Stimulated activated naive CD8-positive, alpha-beta T cell treated with anti-CD3 and anti-CD28 coated beads, Interleukin-15, amount 100 ng/mL, for 72 hours (primary cell): ENCODE measurements at regions not wholly inside any gene's neighbourhood (a gene's known extent, or its start where the extent isn't known, plus 50 kb on each side); places are given as distances from the start of the nearest gene placed in this dataset.
"Not testable (repeated sequence)": the region's sequence is repeated elsewhere in the genome, so short reads cannot be mapped to it uniquely, and the experiment has no call there.

ENCODE experiments used
- ATAC-seq: fragments of 150-1000 bp; cut with Tn5 transposase; 2 replicates; pipeline ENCODE4 v1.10.0; 2021; ENCODE audit warnings: mild to moderate bottlenecking, moderate library complexity
- DNase-seq, 2 donors: peaks; one replicate each; pipeline ENCODE4 v3.0.0; 2021 to 2022
- H3K27ac Mint-ChIP-seq, 2 donors: one replicate each; pipeline ENCODE4 v1.8.0; 2022; ENCODE audit warnings: mild to moderate bottlenecking in 2 of 2, mixed read lengths in 2 of 2, moderate library complexity in 2 of 2
- H3K27me3 Mint-ChIP-seq: one replicate; pipeline ENCODE4 v1.8.0; 2022; ENCODE audit warnings: mixed read lengths
- H3K4me1 Mint-ChIP-seq: one replicate; pipeline ENCODE4 v1.8.0; 2022; ENCODE audit warnings: mild to moderate bottlenecking, mixed read lengths
- H3K4me3 Mint-ChIP-seq, 2 donors: one replicate each; pipeline ENCODE4 v1.8.0; 2022; ENCODE audit warnings: mild to moderate bottlenecking in 2 of 2, mixed read lengths in 2 of 2, moderate library complexity in 1 of 2
- H3K9me3 Mint-ChIP-seq, 2 donors: one replicate each; pipeline ENCODE4 v1.8.0; 2022; ENCODE audit warnings: mixed read lengths in 2 of 2

GRCh38 chr3:13988925-13989324, 109.1 kb upstream of the WNT7A start:
- H3K9me3 Mint-ChIP-seq, result peaks cover 24 to 35% of the 10 kb centered on the region in 2 donors
- H3K27ac Mint-ChIP-seq, H3K4me1 Mint-ChIP-seq, DNase-seq, H3K4me3 Mint-ChIP-seq, ATAC-seq, H3K27me3 Mint-ChIP-seq: not testable (repeated sequence)

GRCh38 chr3:13976469-13976868, 96.6 kb upstream of the WNT7A start:
- H3K27me3 Mint-ChIP-seq, result peaks cover 7% of the 10 kb centered on the region
- no peak overlapping the region for H3K27ac Mint-ChIP-seq
- no peaks in the 10 kb centered on the region for H3K4me1 Mint-ChIP-seq
- ATAC-seq (no peak), DNase-seq (no peak)
- H3K9me3 Mint-ChIP-seq, result peaks cover 28 to 43% of the 10 kb centered on the region in 2 donors
- H3K4me3 Mint-ChIP-seq, result no peak overlapping the region

- Mint-ChIP-seq H3K9me3 (peaks cover 28 to 45% of the 10 kb centered on the region in 2 donors), H3K4me1 (no peaks in the 10 kb centered on the region), H3K27me3 (peaks cover 7% of the 10 kb centered on the region), H3K4me3 (no peak overlapping the region), H3K27ac (no peak overlapping the region)
- DNase-seq (no peak), ATAC-seq (no peak)
These were observed 95.8 kb upstream of the WNT7A start for GRCh38 chr3:13975686-13976085.

GRCh38 chr3:13972679-13973379, 93.0 kb upstream of the WNT7A start:
- H3K9me3 Mint-ChIP-seq, result peaks cover 28 to 45% of the 10 kb centered on the region in 2 donors
- ATAC-seq (no peak), DNase-seq (no peak)
- no peaks in the 10 kb centered on the region for H3K4me1 Mint-ChIP-seq
- no peak overlapping the region for H3K27ac Mint-ChIP-seq
- no peak overlapping the region for H3K4me3 Mint-ChIP-seq
- peaks cover 7% of the 10 kb centered on the region for H3K27me3 Mint-ChIP-seq

GRCh38 chr3:13966302-13966701, 86.4 kb upstream of the WNT7A start:
- Mint-ChIP-seq H3K9me3 (no peaks in the 10 kb centered on the region), H3K4me3 (no peak overlapping the region), H3K27me3 (peaks cover 9% of the 10 kb centered on the region), H3K27ac (no peak overlapping the region), H3K4me1 (no peaks in the 10 kb centered on the region)
- DNase-seq (no peak), ATAC-seq (no peak)

GRCh38 chr3:13963137-13963886, 83.4 kb upstream of the WNT7A start:
- ATAC-seq (no peak), DNase-seq (no peak)
- Mint-ChIP-seq H3K4me1 (no peaks in the 10 kb centered on the region), H3K27ac (peak overlapping the region in 1 of 2 donors; percentile 28), H3K9me3 (peaks cover 0 to 9% of the 10 kb centered on the region in 2 donors), H3K27me3 (peaks cover 11% of the 10 kb centered on the region), H3K4me3 (no peak overlapping the region)

- peaks cover 0 to 3% of the 10 kb centered on the region in 2 donors for H3K9me3 Mint-ChIP-seq
- peaks cover 11% of the 10 kb centered on the region for H3K27me3 Mint-ChIP-seq
- no peak overlapping the region for H3K4me3 Mint-ChIP-seq
- no peak overlapping the region for H3K27ac Mint-ChIP-seq
- ATAC-seq (no peak), DNase-seq (no peak)
- H3K4me1 Mint-ChIP-seq, result no peaks in the 10 kb centered on the region
These were observed 75.0 kb upstream of the WNT7A start for GRCh38 chr3:13954741-13955483.

- ATAC-seq (no peak), DNase-seq (no peak)
- H3K27ac Mint-ChIP-seq, result no peak overlapping the region
- no peaks in the 10 kb centered on the region for H3K4me1 Mint-ChIP-seq
- H3K4me3 Mint-ChIP-seq, result no peak overlapping the region
- no peaks in the 10 kb centered on the region for H3K9me3 Mint-ChIP-seq
- H3K27me3 Mint-ChIP-seq, result peaks cover 11% of the 10 kb centered on the region
These were observed 74.4 kb upstream of the WNT7A start for GRCh38 chr3:13954266-13954665.

GRCh38 chr3:13951184-13951583, 71.3 kb upstream of the WNT7A start:
- Mint-ChIP-seq H3K4me3 (no peak overlapping the region), H3K4me1 (no peaks in the 10 kb centered on the region), H3K27ac (no peak overlapping the region), H3K27me3 (peaks cover 33% of the 10 kb centered on the region), H3K9me3 (peaks cover 9 to 15% of the 10 kb centered on the region in 2 donors)
- ATAC-seq (no peak), DNase-seq (no peak)

- H3K9me3 Mint-ChIP-seq, result peaks cover 17 to 26% of the 10 kb centered on the region in 2 donors
- H3K27me3 Mint-ChIP-seq, result peaks cover 33% of the 10 kb centered on the region
- H3K4me1 Mint-ChIP-seq, result no peaks in the 10 kb centered on the region
- no peak for DNase-seq
- H3K4me3 Mint-ChIP-seq, result no peak overlapping the region
- no peak for ATAC-seq
- H3K27ac Mint-ChIP-seq, result no peak overlapping the region
These were observed 70.2 kb upstream of the WNT7A start for GRCh38 chr3:13950042-13950441.

GRCh38 chr3:13947912-13948311, 68.0 kb upstream of the WNT7A start:
- peaks cover 31 to 48% of the 10 kb centered on the region in 2 donors for H3K9me3 Mint-ChIP-seq
- H3K4me1 Mint-ChIP-seq, result no peaks in the 10 kb centered on the region
- DNase-seq (no peak), ATAC-seq (no peak)
- H3K27me3 Mint-ChIP-seq, result peaks cover 27% of the 10 kb centered on the region
- no peak overlapping the region for H3K4me3 Mint-ChIP-seq
- H3K27ac Mint-ChIP-seq, result no peak overlapping the region

GRCh38 chr3:13939206-13939605, 59.3 kb upstream of the WNT7A start:
- Mint-ChIP-seq H3K27ac (no peak overlapping the region), H3K27me3 (peaks cover 14% of the 10 kb centered on the region), H3K9me3 (peaks cover 7 to 20% of the 10 kb centered on the region in 2 donors), H3K4me3 (no peak overlapping the region), H3K4me1 (no peaks in the 10 kb centered on the region)
- DNase-seq, result no peak
- no peak for ATAC-seq

- H3K27ac Mint-ChIP-seq, result no peak overlapping the region
- DNase-seq (no peak), ATAC-seq (no peak)
- H3K4me3 Mint-ChIP-seq, result no peak overlapping the region
- H3K27me3 Mint-ChIP-seq, result peaks cover 26% of the 10 kb centered on the region
- H3K4me1 Mint-ChIP-seq, result peaks cover 4% of the 10 kb centered on the region
- H3K9me3 Mint-ChIP-seq, result peaks cover 0 to 7% of the 10 kb centered on the region in 2 donors
These were observed 57.3 kb upstream of the WNT7A start for GRCh38 chr3:13937131-13937530.

- ATAC-seq (no peak), DNase-seq (no peak)
- peaks cover 8 to 17% of the 10 kb centered on the region in 2 donors for H3K9me3 Mint-ChIP-seq
- peaks cover 39% of the 10 kb centered on the region for H3K27me3 Mint-ChIP-seq
- H3K4me1 Mint-ChIP-seq, result peaks cover 4% of the 10 kb centered on the region
- H3K4me3 Mint-ChIP-seq, result no peak overlapping the region
- H3K27ac Mint-ChIP-seq, result no peak overlapping the region
These were observed 55.7 kb upstream of the WNT7A start for GRCh38 chr3:13935494-13936094.

GRCh38 chr3:13934813-13935212, 54.9 kb upstream of the WNT7A start:
- Mint-ChIP-seq H3K4me3 (no peak overlapping the region), H3K27ac (no peak overlapping the region), H3K9me3 (peaks cover 8 to 17% of the 10 kb centered on the region in 2 donors), H3K4me1 (peaks cover 4% of the 10 kb centered on the region), H3K27me3 (peaks cover 39% of the 10 kb centered on the region)
- no peak for DNase-seq
- ATAC-seq, result no peak
